22Rv1 (cell line): ENCODE measurements at regions not wholly inside any gene's neighbourhood (a gene's known extent, or its start where the extent isn't known, plus 50 kb on each side); places are given as distances from the start of the nearest gene placed in this dataset.

Experiments
- CTCF ChIP-seq: fragments of 450-650 bp; IDR thresholded peaks from 2 replicates; pipeline ENCODE4 v1.5.1; 2017; ENCODE audit warnings: mild to moderate bottlenecking
- ZFX ChIP-seq: fragments of 450-650 bp; IDR thresholded peaks from 2 replicates; pipeline ENCODE4 v1.6.1; 2017; ENCODE audit warnings: antibody characterized with exemption, borderline replicate concordance

GRCh38 chr10:128716181-128716580 lies 590.0 kb upstream of the MKI67 start:
- TF ChIP-seq CTCF (no peak), ZFX (no peak)
